PC-3 (cell line): ENCODE measurements at regions not wholly inside any gene's neighbourhood (a gene's known extent, or its start where the extent isn't known, plus 50 kb on each side); places are given as distances from the start of the nearest gene placed in this dataset.
A peak's percentile ranks its signal among the peaks of the same experiment; 100 is the strongest.

Experiments
- ATAC-seq: fragments of 200-7000 bp; cut with Tn5 transposase; 2 replicates; pipeline ENCODE4 v1.9.1; 2020; ENCODE audit warnings: mild to moderate bottlenecking, moderate library complexity
- BruUV-seq: library from RNA; stranded (reverse); fragments of 400-500 nt; replicated peaks from 2 replicates; lab custom pipeline; 2021; lab: Mats Ljungman, UMichigan
- CTCF ChIA-PET: fragments of 300-600 bp; sonication (Branson Sonifier 250); formaldehyde crosslinking; loops from one replicate; lab custom pipeline; 2022; ENCODE audit warnings: antibody characterized with exemption; lab: Charles Lee
- POLR2A ChIA-PET: fragments of 300-600 bp; sonication (Branson Sonifier 250); formaldehyde crosslinking; loops from one replicate; lab custom pipeline; 2022; ENCODE audit warnings: antibody characterized with exemption; ENCODE audit not compliant: unreplicated experiment; lab: Charles Lee
- DNase-seq: peaks from one replicate; pipeline ENCODE4 v3.0.0-alpha.2; 2015
- H2AFZ ChIP-seq: fragments of 300-600 bp; sonication (generic); 2 replicates; pipeline ENCODE4 v1.6.0; 2016; ENCODE audit warnings: antibody characterized with exemption, low read length
- H3F3A ChIP-seq: fragments of 300-600 bp; sonication (generic); one replicate; pipeline ENCODE4 v1.6.0; 2017; ENCODE audit warnings: antibody characterized with exemption, low read length, control low read depth, mild to moderate bottlenecking; ENCODE audit not compliant: unreplicated experiment
- H3K27ac ChIP-seq: fragments of 300-600 bp; sonication (generic); 2 replicates; pipeline ENCODE4 v1.5.1; 2016; ENCODE audit warnings: mild to moderate bottlenecking, low read length
- H3K27me3 ChIP-seq: fragments of 300-600 bp; sonication (generic); 2 replicates; pipeline ENCODE4 v1.6.1; 2016; ENCODE audit warnings: low read length, mixed read lengths
- H3K36me3 ChIP-seq: fragments of 300-600 bp; sonication (generic); 2 replicates; pipeline ENCODE4 v1.6.1; 2016; ENCODE audit warnings: low read depth, mixed run types, low read length, mixed read lengths
- H3K4me1 ChIP-seq: fragments of 300-600 bp; sonication (generic); 2 replicates; pipeline ENCODE4 v1.5.1; 2016; ENCODE audit warnings: low read length; ENCODE audit not compliant: insufficient read depth
- H3K4me2 ChIP-seq: fragments of 300-600 bp; sonication (generic); 2 replicates; pipeline ENCODE4 v1.6.0; 2016; ENCODE audit warnings: low read length
- H3K4me3 ChIP-seq: fragments of 300-600 bp; sonication (generic); 2 replicates; pipeline ENCODE4 v1.5.1; 2016; ENCODE audit warnings: mild to moderate bottlenecking, low read length, mixed read lengths
- H3K79me2 ChIP-seq: fragments of 300-600 bp; sonication (generic); 2 replicates; pipeline ENCODE4 v1.6.1; 2017; ENCODE audit warnings: low read length, mixed read lengths
- H3K9ac ChIP-seq: fragments of 300-600 bp; sonication (generic); 2 replicates; pipeline ENCODE4 v1.6.0; 2016; ENCODE audit warnings: mild to moderate bottlenecking, low read length
- H3K9me2 ChIP-seq: fragments of 300-600 bp; sonication (generic); replicated peaks from 2 replicates; pipeline ENCODE4 v1.6.1; 2016; ENCODE audit warnings: mixed run types, low read length, mixed read lengths
- H3K9me3 ChIP-seq: fragments of 300-600 bp; sonication (generic); 2 replicates; pipeline ENCODE4 v1.6.1; 2016; ENCODE audit warnings: low read length, mixed read lengths
- H4K20me1 ChIP-seq: fragments of 300-600 bp; sonication (generic); 2 replicates; pipeline ENCODE4 v1.6.1; 2016; ENCODE audit warnings: low read length, mixed read lengths
- EZH2 ChIP-seq: fragments of 300-600 bp; sonication (generic); IDR thresholded peaks from one replicate; pipeline ENCODE4 v1.6.1; 2017; ENCODE audit warnings: antibody characterized with exemption, mild to moderate bottlenecking, low read length; ENCODE audit not compliant: unreplicated experiment
- EZH2phosphoT487 ChIP-seq: fragments of 300-600 bp; sonication (generic); IDR thresholded peaks from 2 replicates; pipeline ENCODE4 v1.6.1; 2018; ENCODE audit warnings: mild to moderate bottlenecking, antibody characterized with exemption, low read length, borderline replicate concordance
- intact Hi-C: fragments of 100-400 bp; cut with micrococcal nuclease; formaldehyde crosslinking; loops from 2 replicates; pipeline ENCODE4 v1.9.0; 2023
- TF ChIP-seq, protein P1 (sequence below): fragments of 300-600 bp; sonication (generic); conservative IDR thresholded peaks from 2 replicates; pipeline ENCODE4 v1.5.1; 2017; ENCODE audit warnings: antibody characterized with exemption, low read depth, mild to moderate bottlenecking, low read length

- Histone ChIP-seq H3K4me1 (0 out of 2 replicates have a peak, but pooled peaks cover 4% of the 10 kb centered on the region), H3F3A (no peaks in the 10 kb centered on the region), H3K79me2 (no peaks in the 10 kb centered on the region), H3K9me2 (no peaks in the 10 kb centered on the region), H3K36me3 (no peaks in the 10 kb centered on the region), H3K27ac (no peak overlapping the region), H4K20me1 (no peaks in the 10 kb centered on the region), H3K9me3 (no peaks in the 10 kb centered on the region), H3K9ac (no peak overlapping the region), H2AFZ (no peak overlapping the region), H3K4me3 (no peak overlapping the region), H3K27me3 (peaks cover 63% of the 10 kb centered on the region), H3K4me2 (no peak overlapping the region)
- ChIA-PET CTCF (no interaction called here), POLR2A (no interaction called here)
- ATAC-seq (no peak), DNase-seq (no peak)
- intact Hi-C loops, result no loop called here
- no TSS peak for BruUV-seq
- TF ChIP-seq, protein P1, sequence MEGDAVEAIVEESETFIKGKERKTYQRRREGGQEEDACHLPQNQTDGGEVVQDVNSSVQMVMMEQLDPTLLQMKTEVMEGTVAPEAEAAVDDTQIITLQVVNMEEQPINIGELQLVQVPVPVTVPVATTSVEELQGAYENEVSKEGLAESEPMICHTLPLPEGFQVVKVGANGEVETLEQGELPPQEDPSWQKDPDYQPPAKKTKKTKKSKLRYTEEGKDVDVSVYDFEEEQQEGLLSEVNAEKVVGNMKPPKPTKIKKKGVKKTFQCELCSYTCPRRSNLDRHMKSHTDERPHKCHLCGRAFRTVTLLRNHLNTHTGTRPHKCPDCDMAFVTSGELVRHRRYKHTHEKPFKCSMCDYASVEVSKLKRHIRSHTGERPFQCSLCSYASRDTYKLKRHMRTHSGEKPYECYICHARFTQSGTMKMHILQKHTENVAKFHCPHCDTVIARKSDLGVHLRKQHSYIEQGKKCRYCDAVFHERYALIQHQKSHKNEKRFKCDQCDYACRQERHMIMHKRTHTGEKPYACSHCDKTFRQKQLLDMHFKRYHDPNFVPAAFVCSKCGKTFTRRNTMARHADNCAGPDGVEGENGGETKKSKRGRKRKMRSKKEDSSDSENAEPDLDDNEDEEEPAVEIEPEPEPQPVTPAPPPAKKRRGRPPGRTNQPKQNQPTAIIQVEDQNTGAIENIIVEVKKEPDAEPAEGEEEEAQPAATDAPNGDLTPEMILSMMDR, result no peak
- no peak for TF ChIP-seq EZH2phosphoT487
- no peak for TF ChIP-seq EZH2
These were observed 284.3 kb upstream of the CXCR4 start for GRCh38 chr2:136402281-136402680.

- H3K9ac ChIP-seq, result no peak overlapping the region
- intact Hi-C loops, result no loop called here
- no peak overlapping the region for H3K4me3 ChIP-seq
- H3K79me2 ChIP-seq, result no peaks in the 10 kb centered on the region
- no peak overlapping the region for H2AFZ ChIP-seq
- H4K20me1 ChIP-seq, result no peaks in the 10 kb centered on the region
- H3K27me3 ChIP-seq, result peaks cover 62% of the 10 kb centered on the region
- no peaks in the 10 kb centered on the region for H3K9me3 ChIP-seq
- no TSS peak for BruUV-seq
- no peak overlapping the region for H3K4me2 ChIP-seq
- TF ChIP-seq EZH2 (no peak), EZH2phosphoT487 (no peak)
- TF ChIP-seq, protein P1, result no peak
- POLR2A ChIA-PET, result no interaction called here
- H3K27ac ChIP-seq, result no peak overlapping the region
- 0 out of 2 replicates have a peak, but pooled peaks cover 4% of the 10 kb centered on the region for H3K4me1 ChIP-seq
- peak; percentile 33 for DNase-seq
- no peaks in the 10 kb centered on the region for H3F3A ChIP-seq
- no peaks in the 10 kb centered on the region for H3K36me3 ChIP-seq
- CTCF ChIA-PET, result no interaction called here
- ATAC-seq, result no peak
- H3K9me2 ChIP-seq, result no peaks in the 10 kb centered on the region
These were observed 281.8 kb upstream of the CXCR4 start for GRCh38 chr2:136399667-136400289.

DNA sequence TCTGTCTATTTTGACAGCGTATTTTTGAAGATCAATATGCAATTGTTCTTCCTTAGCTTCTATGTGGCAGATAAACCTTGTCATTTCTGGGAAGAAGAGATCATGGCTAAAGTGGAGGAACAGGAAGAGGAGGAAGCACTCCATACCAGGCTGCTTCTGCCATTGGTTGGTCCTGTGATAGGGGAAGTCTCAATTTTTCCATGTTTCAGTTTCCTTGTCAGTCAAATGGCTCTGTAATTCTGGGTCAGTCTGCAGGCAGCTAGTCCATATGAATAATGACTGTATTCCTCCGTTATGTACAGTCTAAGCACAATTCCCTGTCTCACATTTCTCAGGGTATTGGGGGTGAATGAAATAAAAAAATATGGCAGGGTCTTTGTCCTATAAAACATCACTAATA lies 277.6 kb upstream of the CXCR4 start:
- no peak overlapping the region for H2AFZ ChIP-seq
- no TSS peak for BruUV-seq
- ATAC-seq (no peak), DNase-seq (no peak)
- H3K9me2 ChIP-seq, result no peaks in the 10 kb centered on the region
- H3K9me3 ChIP-seq, result no peaks in the 10 kb centered on the region
- 0 out of 2 replicates have a peak, but pooled peaks cover 4% of the 10 kb centered on the region for H3K4me1 ChIP-seq
- no peak overlapping the region for H3K4me2 ChIP-seq
- no peaks in the 10 kb centered on the region for H3K36me3 ChIP-seq
- ChIA-PET POLR2A (no interaction called here), CTCF (no interaction called here)
- H3K27me3 ChIP-seq, result peaks cover 48% of the 10 kb centered on the region
- H3F3A ChIP-seq, result no peaks in the 10 kb centered on the region
- H3K4me3 ChIP-seq, result no peak overlapping the region
- no peaks in the 10 kb centered on the region for H4K20me1 ChIP-seq
- TF ChIP-seq, protein P1, result no peak
- TF ChIP-seq EZH2, result no peak
- no peak for TF ChIP-seq EZH2phosphoT487
- H3K79me2 ChIP-seq, result no peaks in the 10 kb centered on the region
- H3K27ac ChIP-seq, result no peak overlapping the region
- intact Hi-C loops, result no loop called here
- H3K9ac ChIP-seq, result no peak overlapping the region
